GM12872 (cell line): ENCODE measurements at regions not wholly inside any gene's neighbourhood (a gene's known extent, or its start where the extent isn't known, plus 50 kb on each side); places are given as distances from the start of the nearest gene placed in this dataset.

Source experiments
- TF ChIP-seq, protein P1 (sequence below): IDR thresholded peaks from 3 replicates; pipeline ENCODE4 v1.5.1; 2011; ENCODE audit warnings: low read depth, mild to moderate bottlenecking, low read length, moderate library complexity; ENCODE audit not compliant: insufficient read depth

DNA sequence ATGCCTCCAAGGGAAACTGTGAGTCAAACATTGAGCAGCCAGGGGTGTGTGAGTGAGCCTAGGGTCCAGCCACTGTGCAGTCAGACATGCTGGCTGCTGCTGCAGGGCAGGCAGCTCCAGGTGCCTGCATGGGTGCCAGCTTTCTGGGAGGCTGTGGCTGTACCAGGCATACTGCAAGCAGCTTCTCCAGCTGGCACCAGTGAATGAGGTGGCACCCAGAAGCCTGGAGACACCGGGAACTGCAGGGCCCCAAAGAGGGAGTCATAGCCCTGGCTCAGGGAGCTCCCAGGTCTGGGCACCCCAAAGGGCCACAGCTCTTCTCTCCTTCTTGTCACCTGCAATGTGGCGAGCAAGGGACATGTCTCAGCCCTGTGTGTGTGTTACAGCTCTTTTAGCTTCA lies 283.2 kb downstream of the RPRM start:
- TF ChIP-seq, protein P1, sequence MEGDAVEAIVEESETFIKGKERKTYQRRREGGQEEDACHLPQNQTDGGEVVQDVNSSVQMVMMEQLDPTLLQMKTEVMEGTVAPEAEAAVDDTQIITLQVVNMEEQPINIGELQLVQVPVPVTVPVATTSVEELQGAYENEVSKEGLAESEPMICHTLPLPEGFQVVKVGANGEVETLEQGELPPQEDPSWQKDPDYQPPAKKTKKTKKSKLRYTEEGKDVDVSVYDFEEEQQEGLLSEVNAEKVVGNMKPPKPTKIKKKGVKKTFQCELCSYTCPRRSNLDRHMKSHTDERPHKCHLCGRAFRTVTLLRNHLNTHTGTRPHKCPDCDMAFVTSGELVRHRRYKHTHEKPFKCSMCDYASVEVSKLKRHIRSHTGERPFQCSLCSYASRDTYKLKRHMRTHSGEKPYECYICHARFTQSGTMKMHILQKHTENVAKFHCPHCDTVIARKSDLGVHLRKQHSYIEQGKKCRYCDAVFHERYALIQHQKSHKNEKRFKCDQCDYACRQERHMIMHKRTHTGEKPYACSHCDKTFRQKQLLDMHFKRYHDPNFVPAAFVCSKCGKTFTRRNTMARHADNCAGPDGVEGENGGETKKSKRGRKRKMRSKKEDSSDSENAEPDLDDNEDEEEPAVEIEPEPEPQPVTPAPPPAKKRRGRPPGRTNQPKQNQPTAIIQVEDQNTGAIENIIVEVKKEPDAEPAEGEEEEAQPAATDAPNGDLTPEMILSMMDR: no peak

DNA sequence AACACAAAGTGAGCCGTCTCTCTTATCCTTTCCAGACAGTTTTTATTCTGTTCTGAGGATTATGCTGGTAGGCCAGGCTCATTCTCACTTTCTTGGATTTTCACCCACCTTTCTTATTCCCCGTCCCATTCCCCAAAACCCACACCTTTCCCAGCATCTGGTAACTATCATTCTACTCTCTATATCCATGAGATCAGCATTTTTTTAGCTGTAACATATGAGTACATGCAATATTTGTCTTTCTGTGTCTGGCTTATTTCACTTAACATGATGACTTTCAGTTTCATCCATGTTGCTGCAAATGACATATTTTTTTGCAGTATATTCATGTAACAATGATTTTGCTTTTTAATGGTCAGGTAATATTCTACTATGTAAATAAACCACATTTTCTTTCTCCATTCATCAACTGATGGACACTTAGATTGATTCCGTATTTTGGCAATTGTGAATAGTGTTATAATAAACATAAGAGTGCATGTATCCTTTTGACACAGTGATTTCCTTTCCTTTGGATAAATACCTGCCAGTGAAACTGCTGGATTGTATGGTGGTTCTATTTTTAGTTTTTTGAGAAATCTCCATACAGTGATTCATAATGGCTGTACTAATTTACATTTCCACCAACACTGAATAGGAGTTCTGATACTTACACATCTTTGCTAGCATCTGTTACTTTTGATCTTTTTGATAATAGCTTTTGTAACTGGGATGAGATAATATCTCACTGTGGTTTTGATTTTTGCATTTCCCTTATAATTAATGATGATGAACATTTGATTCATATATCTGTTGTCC lies 289.3 kb downstream of the RPRM start:
- TF ChIP-seq, protein P1: no peak

DNA sequence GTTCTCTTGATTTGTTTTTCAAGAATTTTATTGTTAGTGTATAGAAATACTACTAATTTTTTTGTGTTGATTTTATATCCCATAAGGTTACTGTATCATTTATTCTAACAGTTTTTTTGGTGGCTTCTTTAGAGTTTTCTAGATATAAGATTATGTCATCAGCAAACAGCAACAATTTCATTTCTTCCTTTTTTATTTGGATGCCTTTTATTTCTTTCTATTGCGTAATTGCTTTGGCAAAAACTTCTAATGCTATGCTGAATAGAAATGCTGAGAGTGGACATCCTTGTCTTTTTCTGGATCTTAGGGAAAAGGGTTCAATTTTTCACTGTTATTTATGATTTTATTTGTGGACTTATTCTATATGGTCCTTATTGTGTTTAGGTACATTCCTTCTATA lies 298.8 kb downstream of the RPRM start:
- TF ChIP-seq, protein P1: no peak

DNA sequence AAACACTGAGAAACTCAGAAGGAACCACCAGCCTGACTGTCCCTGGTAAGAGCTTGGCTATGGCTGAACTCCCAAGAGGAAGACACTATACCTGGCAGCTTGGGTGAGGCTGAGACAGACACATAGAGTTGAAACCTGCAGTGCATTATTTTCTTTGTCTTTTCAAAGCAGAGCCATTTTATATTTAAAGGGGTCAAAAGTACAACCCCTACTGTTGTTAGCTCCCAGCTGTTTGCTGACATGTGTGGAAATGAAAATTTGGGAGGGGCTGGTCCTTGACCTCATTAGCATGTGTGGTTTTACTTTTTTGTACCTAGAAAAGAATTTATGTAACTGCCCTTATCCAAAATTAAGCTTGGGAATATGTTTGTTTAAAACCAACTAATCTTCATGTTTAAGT lies 309.0 kb downstream of the RPRM start:
- TF ChIP-seq, protein P1: no peak

DNA sequence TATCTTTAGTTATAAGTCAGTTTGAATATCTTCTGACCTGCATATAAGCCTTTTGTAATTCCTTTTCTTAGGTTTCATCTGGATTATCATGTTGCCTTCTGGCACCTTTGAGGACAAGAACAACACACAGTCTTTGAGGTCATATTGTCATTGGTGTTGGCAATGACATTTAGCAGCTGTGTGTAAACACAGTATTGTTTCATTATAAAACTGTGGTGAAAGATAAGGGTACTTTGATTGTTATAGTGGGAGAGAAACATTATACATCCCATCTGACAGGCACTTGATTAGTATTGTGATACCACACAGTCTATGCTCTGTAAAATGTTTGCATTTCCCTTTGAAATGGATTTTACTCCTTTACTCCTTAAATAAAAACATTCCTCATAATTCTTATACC lies 313.5 kb downstream of the RPRM start:
- TF ChIP-seq, protein P1: no peak

DNA sequence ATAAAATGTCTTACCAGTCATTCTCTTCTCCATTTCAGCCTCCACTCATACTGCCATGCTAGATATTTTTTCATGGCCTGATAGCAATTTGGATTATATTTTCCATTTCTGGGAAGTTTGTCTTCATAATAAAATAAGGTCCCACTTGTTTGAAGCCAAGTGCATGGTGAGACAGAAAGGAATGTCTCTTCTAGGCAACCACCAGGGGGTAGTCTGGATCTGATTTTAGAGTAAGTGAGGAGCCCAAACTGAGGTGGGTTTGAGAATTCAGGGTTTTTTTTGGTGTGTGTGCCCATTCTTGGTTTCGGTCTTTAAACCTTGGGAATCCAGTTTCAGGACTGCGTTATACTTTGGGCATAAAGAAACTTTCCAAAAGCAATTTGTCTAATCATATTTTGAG lies 315.5 kb downstream of the RPRM start:
- TF ChIP-seq, protein P1: peak; percentile 56

DNA sequence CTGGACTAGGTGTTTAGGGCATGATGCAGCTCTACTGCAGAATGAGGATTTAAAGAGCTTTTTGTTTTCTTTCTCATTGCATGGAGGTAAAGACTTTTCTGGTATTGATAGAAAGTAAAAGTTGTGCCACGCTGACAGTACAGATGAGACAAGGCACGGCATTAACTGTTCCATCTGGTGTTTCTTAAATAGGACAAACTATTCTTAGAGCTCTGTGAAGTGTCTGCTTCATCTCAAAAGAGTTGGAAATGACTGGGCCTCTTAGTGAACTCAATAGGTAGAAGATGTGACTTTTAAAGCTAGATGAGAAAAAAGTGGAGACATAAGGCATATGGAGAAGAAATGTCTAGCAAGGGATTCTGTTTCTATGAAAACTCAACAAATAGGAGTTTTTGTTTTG lies 321.8 kb downstream of the RPRM start:
- TF ChIP-seq, protein P1: no peak
